ENCODE measurements at regions not wholly inside any gene's neighbourhood (a gene's known extent, or its start where the extent isn't known, plus 50 kb on each side); places are given as distances from the start of the nearest gene placed in this dataset.
"Not testable (repeated sequence)": the region's sequence is repeated elsewhere in the genome, so short reads cannot be mapped to it uniquely, and the experiment has no call there.

DNA sequence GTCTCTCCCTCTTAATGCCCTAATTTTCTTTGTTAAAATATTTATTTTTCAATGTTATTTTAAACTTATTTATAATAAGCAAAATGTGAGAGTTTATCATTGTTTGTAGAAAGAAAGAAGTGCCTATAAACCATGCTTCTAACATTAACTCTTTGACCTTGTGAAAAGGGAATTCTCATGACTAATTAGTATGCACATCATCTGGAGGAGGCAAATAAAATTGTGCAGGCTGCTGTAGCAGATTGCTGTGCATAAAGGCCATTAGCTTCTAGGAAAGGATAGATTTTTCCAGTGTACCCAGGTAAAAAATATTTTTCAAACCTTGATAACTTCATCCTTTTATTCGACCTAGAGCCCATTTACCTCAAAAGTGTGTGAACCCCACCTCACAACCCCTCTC, 84.6 kb upstream of the GUCY1A1 start:
- no peak overlapping the region for H3K4me3 ChIP-seq (ENCODE audit: low read length)
- TF ChIP-seq, protein P1, sequence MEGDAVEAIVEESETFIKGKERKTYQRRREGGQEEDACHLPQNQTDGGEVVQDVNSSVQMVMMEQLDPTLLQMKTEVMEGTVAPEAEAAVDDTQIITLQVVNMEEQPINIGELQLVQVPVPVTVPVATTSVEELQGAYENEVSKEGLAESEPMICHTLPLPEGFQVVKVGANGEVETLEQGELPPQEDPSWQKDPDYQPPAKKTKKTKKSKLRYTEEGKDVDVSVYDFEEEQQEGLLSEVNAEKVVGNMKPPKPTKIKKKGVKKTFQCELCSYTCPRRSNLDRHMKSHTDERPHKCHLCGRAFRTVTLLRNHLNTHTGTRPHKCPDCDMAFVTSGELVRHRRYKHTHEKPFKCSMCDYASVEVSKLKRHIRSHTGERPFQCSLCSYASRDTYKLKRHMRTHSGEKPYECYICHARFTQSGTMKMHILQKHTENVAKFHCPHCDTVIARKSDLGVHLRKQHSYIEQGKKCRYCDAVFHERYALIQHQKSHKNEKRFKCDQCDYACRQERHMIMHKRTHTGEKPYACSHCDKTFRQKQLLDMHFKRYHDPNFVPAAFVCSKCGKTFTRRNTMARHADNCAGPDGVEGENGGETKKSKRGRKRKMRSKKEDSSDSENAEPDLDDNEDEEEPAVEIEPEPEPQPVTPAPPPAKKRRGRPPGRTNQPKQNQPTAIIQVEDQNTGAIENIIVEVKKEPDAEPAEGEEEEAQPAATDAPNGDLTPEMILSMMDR (conservative IDR thresholded peaks at IDR 0.05; ENCODE audit: low read depth, low read length), result no peak
- DNase-seq (ENCODE audit: low read depth), result no peak

DNA sequence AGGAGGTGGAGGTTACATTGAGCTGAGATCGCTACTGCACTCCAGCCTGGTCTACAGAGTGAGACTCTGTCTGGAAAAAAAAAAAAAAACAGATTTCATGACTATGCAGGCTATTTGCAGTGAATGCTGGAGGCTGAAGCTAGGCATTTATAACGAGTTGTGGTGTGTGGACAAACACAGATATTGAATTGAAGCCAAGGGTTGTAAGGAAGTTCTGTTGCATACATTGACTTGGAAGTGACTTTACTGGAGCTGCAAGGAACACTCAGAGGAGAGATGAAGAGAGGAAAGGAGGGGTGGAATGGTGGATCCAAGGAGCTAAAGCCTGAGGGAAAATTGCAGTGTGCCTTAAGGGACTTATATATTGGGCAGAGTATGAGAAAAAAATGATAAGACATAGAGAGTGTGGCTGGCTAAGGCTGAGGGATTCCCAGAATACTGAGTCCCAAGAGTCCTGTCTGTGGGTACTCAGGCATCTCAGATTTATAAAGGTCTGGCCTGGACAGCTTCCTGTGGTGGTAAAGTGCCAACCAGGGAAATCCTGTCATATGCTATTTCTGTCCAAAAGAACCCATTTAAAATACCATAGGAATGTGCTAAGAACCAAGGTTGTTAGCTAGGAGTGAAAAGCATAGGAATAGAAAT, 87.8 kb upstream of the GUCY1A1 start:
- TF ChIP-seq, protein P1 (conservative IDR thresholded peaks at IDR 0.05; ENCODE audit: low read depth, low read length), result no peak
- peak; percentile 51 for DNase-seq (ENCODE audit: low read depth)
- no peak overlapping the region for H3K4me3 ChIP-seq (ENCODE audit: low read length)

DNA sequence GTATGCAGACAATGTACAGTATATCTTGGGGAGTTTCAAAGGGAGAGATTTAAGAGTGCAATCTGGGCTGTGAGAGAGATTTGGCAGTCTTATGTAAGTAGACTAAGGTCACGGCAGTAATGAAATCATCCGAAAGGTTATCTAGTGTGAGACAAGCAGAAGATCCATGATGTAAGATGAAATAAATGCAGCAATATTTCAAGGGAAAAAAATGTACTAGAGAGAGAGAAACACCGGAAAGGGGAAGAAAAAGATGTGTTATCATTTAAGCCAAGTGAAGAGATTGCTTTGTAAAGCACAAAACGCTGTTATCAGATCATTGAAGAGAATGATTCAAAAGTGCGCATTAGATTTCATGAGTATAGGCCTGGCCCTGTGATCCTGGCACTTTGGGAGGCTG, 88.4 kb upstream of the GUCY1A1 start:
- H3K4me3 ChIP-seq (ENCODE audit: low read length), result no peak overlapping the region
- DNase-seq (ENCODE audit: low read depth), result no peak

DNA sequence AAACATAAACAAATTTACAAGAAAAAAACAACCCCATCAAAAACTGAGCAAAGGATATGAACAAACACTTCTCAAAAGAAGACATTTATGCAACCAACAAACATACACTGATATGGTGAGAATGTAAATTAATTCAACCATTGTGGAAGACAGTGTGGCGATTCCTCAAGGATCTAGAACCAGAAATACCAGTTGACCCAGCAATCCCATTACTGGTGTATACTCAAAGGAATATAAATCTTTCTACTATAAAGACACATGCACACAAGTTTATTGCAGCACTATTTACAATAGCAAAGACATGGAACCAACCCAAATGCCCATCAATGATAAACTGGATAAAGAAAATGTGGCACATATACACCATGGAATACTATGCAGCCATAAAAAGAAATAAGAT, 92.3 kb upstream of the GUCY1A1 start:
- not testable (repeated sequence) for DNase-seq (ENCODE audit: low read depth); H3K4me3 ChIP-seq (ENCODE audit: low read length)

More for the DNA sequence above, 88.4 kb upstream of the GUCY1A1 start:
- TF ChIP-seq, protein P1 (conservative IDR thresholded peaks at IDR 0.05; ENCODE audit: low read depth, low read length), result no peak

DNA sequence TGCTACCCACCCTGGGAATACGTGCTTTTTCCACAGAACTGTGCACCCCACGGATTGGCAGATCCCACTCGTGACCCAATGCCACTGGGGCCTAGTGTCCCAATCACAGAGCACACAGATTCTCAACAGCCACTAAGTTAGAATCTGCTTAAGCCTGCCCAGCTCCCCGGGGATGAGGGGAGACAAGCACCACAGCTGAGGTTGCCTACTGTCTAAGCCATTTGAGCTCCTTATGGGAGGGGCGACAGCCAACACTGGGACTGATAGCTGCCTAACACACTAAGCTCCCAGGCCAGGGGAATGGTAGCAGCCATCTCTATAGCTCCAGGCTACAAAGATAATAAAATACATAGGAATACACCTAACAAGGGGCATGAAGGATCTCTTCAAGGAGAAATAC, 93.5 kb upstream of the GUCY1A1 start:
- TF ChIP-seq, protein P1 (conservative IDR thresholded peaks at IDR 0.05; ENCODE audit: low read depth, low read length), result no peak
- DNase-seq (ENCODE audit: low read depth), result no peak
- H3K4me3 ChIP-seq (ENCODE audit: low read length), result no peak overlapping the region

DNA sequence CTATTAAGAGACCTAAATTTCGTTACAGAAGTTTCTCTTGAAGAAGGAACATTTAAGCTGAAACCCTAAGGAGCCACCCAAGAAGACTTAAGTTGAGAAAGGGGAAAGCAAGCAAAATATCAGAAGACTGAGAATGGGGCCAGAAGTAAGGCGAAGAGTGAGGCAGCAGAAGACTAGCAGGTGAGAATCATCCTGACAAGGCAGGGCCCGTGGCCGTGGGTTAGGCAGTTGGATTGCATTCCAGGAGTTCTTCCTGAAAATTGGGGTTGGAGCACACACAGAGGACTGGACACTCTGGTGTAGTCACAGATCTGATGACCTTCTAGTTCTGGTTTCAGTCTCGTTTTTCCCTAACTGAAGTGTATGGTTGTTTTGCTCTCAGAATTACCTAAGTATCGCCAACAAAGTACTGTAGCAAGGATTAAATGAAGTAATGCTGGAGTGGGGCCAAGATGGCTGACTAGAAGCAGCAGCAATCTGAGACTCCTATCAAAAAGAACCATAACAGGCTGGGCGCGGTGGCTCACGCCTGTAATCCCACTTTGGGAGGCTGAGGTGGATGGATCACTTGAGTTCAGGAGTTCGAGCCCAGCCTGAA, 94.4 kb upstream of the GUCY1A1 start:
- TF ChIP-seq, protein P1 (conservative IDR thresholded peaks at IDR 0.05; ENCODE audit: low read depth, low read length), result no peak
- DNase-seq (ENCODE audit: low read depth), result no peak
- no peak overlapping the region for H3K4me3 ChIP-seq (ENCODE audit: low read length)

DNA sequence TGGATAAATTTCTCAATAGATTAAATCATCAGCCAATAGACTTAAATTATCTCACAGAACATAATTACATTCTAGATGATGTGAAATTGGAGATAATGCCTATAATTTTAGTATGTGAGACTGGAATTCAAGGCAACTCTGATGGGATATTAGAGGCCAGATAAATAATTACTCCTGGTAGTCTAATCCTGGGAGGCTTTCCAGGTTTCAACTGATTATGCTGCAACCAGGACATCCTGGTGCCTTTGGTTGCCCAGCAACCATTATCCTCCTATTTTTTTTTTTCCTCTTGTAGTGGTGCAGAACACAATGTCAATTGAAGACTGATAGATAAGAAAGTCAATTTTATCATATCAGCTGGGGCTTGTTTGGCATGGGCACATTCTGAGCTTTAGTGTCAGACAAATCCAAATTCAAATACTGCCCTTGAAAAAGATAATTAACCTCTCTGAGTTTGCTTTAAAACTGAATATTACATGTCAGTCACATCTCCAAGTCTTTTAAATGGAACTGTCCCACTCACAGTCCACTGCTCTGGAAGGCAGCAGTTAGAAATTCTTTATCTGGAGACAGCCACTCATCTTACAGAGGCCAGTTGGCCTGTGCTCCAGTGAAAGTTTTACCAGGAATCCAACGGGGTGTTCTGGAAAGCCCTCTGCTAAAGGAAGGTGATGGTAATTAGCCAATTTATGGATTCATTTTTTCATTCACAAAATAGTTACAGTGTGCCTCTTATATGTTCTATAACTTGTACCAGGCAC, 95.3 kb upstream of the GUCY1A1 start:
- TF ChIP-seq, protein P1 (conservative IDR thresholded peaks at IDR 0.05; ENCODE audit: low read depth, low read length), result no peak
- H3K4me3 ChIP-seq (ENCODE audit: low read length), result no peak overlapping the region
- DNase-seq (ENCODE audit: low read depth), result no peak

All from retinal pigment epithelial cell (primary cell).